Trophoblast cell (in vitro differentiated cells and primary cell): ENCODE measurements at regions not wholly inside any gene's neighbourhood (a gene's known extent, or its start where the extent isn't known, plus 50 kb on each side); places are given as distances from the start of the nearest gene placed in this dataset.

Experiments
- DNase-seq, 2 donors: peaks; one replicate each; pipeline ENCODE4 v3.0.0-alpha.2; 2016
- H2AFZ ChIP-seq: 2 replicates; pipeline ENCODE4 v1.6.1; 2013; ENCODE audit warnings: low read length, moderate library complexity, mild to moderate bottlenecking; ENCODE audit not compliant: insufficient read depth, poor library complexity
- H2AK5ac ChIP-seq: 2 replicates; pipeline ENCODE4 v1.6.1; 2013; ENCODE audit warnings: mild to moderate bottlenecking, low read length
- H2BK120ac ChIP-seq: 2 replicates; pipeline ENCODE4 v1.6.1; 2013; ENCODE audit warnings: low read length, mild to moderate bottlenecking, moderate library complexity; ENCODE audit not compliant: insufficient read depth, poor library complexity
- H2BK12ac ChIP-seq: 2 replicates; pipeline ENCODE4 v1.6.1; 2013; ENCODE audit warnings: mild to moderate bottlenecking, low read length, moderate library complexity
- H2BK5ac ChIP-seq: 2 replicates; pipeline ENCODE4 v1.6.1; 2013; ENCODE audit warnings: low read length, low read depth, moderate library complexity, mild to moderate bottlenecking; ENCODE audit not compliant: poor library complexity
- H3K14ac ChIP-seq: 2 replicates; pipeline ENCODE4 v1.6.1; 2013; ENCODE audit warnings: mild to moderate bottlenecking, low read length
- H3K18ac ChIP-seq: 2 replicates; pipeline ENCODE4 v1.6.1; 2013; ENCODE audit warnings: mild to moderate bottlenecking, low read length
- H3K23ac ChIP-seq: 2 replicates; pipeline ENCODE4 v1.6.1; 2013; ENCODE audit warnings: low read length
- H3K27ac ChIP-seq: 2 replicates; pipeline ENCODE4 v1.5.1; 2013; ENCODE audit warnings: low read depth, mild to moderate bottlenecking, inconsistent platforms, low read length, moderate library complexity
- H3K27me3 ChIP-seq: 2 replicates; pipeline ENCODE4 v1.6.1; 2013; ENCODE audit warnings: inconsistent platforms, mild to moderate bottlenecking, low read length, moderate library complexity; ENCODE audit not compliant: insufficient read depth
- H3K36me3 ChIP-seq, 2 experiments: 1 replicate in 1 of 2; 2 replicates in 1 of 2; pipeline ENCODE4 v1.6.1; 2013; ENCODE audit warnings: low read length in 2 of 2, mild to moderate bottlenecking in 2 of 2, moderate library complexity in 1 of 2; ENCODE audit not compliant: insufficient read depth in 2 of 2, control insufficient read depth in 1 of 2
- H3K4ac ChIP-seq: 2 replicates; pipeline ENCODE4 v1.6.1; 2013; ENCODE audit warnings: low read depth, mild to moderate bottlenecking, low read length, moderate library complexity
- H3K4me1 ChIP-seq, 2 experiments: 1 replicate in 1 of 2; 2 replicates in 1 of 2; pipeline ENCODE4 v1.6.1; 2013; ENCODE audit warnings: low read length in 2 of 2, mild to moderate bottlenecking in 2 of 2, moderate library complexity in 1 of 2; ENCODE audit not compliant: insufficient read depth in 2 of 2, control insufficient read depth in 1 of 2
- H3K4me2 ChIP-seq: 2 replicates; pipeline ENCODE4 v1.6.1; 2013; ENCODE audit warnings: inconsistent platforms, mild to moderate bottlenecking, low read length, moderate library complexity
- H3K4me3 ChIP-seq: 2 replicates; pipeline ENCODE4 v1.5.1; 2013; ENCODE audit warnings: mild to moderate bottlenecking, low read depth, low read length, inconsistent platforms
- H3K79me1 ChIP-seq: one replicate; pipeline ENCODE4 v1.6.1; 2013; ENCODE audit warnings: low read length
- H3K79me2 ChIP-seq: 2 replicates; pipeline ENCODE4 v1.6.1; 2013; ENCODE audit warnings: low read length, mild to moderate bottlenecking; ENCODE audit not compliant: control insufficient read depth, insufficient read depth, poor library complexity
- H3K9ac ChIP-seq: 2 replicates; pipeline ENCODE4 v1.6.1; 2013; ENCODE audit warnings: mild to moderate bottlenecking, low read length
- H3K9me3 ChIP-seq: 2 replicates; pipeline ENCODE4 v1.6.1; 2013; ENCODE audit warnings: low read depth, mild to moderate bottlenecking, control low read depth, inconsistent platforms, low read length; ENCODE audit not compliant: insufficient read depth
- H4K12ac ChIP-seq: 2 replicates; pipeline ENCODE4 v1.6.1; 2013; ENCODE audit warnings: low read depth, mild to moderate bottlenecking, low read length, moderate library complexity
- H4K8ac ChIP-seq: 2 replicates; pipeline ENCODE4 v1.6.1; 2013; ENCODE audit warnings: low read depth, mild to moderate bottlenecking, low read length, moderate library complexity
- H4K91ac ChIP-seq: one replicate; pipeline ENCODE4 v1.6.1; 2013; ENCODE audit warnings: low read depth, mild to moderate bottlenecking, low read length, moderate library complexity
- WGBS: extraction: QIAGEN DNeasy Blood & Tissue Kit; methylation state at CpG from one replicate; pipeline ENCODE4 v1.1.7; 2013; ENCODE audit warnings: missing lambda C conversion rate; ENCODE audit not compliant: insufficient read length, insufficient coverage; ENCODE audit errors: extremely low coverage; 5-methylcytosine and 5-hydroxymethylcytosine counted together

GRCh38 chr6:48615041-48615440, 504.0 kb upstream of the PTCHD4 start:
- Histone ChIP-seq H3K4ac (no peak overlapping the region), H3K18ac (no peak overlapping the region), H3K79me2 (no peaks in the 10 kb centered on the region), H3K4me1 (no peaks in the 10 kb centered on the region), H4K8ac (no peak overlapping the region), H2AFZ (no peak overlapping the region), H2AK5ac (no peak overlapping the region), H2BK12ac (no peak overlapping the region), H3K36me3 (no peaks in the 10 kb centered on the region), H3K14ac (no peak overlapping the region), H3K9ac (no peak overlapping the region), H3K27ac (no peak overlapping the region), H3K4me2 (no peak overlapping the region), H3K79me1 (no peaks in the 10 kb centered on the region), H2BK5ac (no peak overlapping the region), H4K12ac (no peak overlapping the region), H4K91ac (no peak overlapping the region), H2BK120ac (no peak overlapping the region), H3K4me3 (no peak overlapping the region), H3K27me3 (no peaks in the 10 kb centered on the region), H3K9me3 (no peaks in the 10 kb centered on the region), H3K23ac (no peak overlapping the region)
- no CpG with 5 or more reads among the region's 2 CpGs for WGBS
- peak; percentile 27 to 53 for DNase-seq

- no peak overlapping the region for H3K9ac ChIP-seq
- no peaks in the 10 kb centered on the region for H3K27me3 ChIP-seq
- H3K9me3 ChIP-seq, result no peaks in the 10 kb centered on the region
- no peak overlapping the region for H3K14ac ChIP-seq
- no peak overlapping the region for H4K8ac ChIP-seq
- H3K36me3 ChIP-seq, result no peaks in the 10 kb centered on the region
- no peak overlapping the region for H4K12ac ChIP-seq
- no peak overlapping the region for H3K23ac ChIP-seq
- peak; percentile 72 to 84 for DNase-seq
- no peak overlapping the region for H2BK12ac ChIP-seq
- H3K4ac ChIP-seq, result no peak overlapping the region
- WGBS, result no CpG with 5 or more reads among the region's 5 CpGs
- no peaks in the 10 kb centered on the region for H3K79me1 ChIP-seq
- H3K27ac ChIP-seq, result no peak overlapping the region
- no peak overlapping the region for H4K91ac ChIP-seq
- no peak overlapping the region for H3K4me3 ChIP-seq
- no peak overlapping the region for H3K4me2 ChIP-seq
- no peak overlapping the region for H3K18ac ChIP-seq
- no peak overlapping the region for H2BK5ac ChIP-seq
- no peak overlapping the region for H2AK5ac ChIP-seq
- H3K4me1 ChIP-seq, result no peaks in the 10 kb centered on the region
- H2AFZ ChIP-seq, result no peak overlapping the region
- H2BK120ac ChIP-seq, result no peak overlapping the region
- H3K79me2 ChIP-seq, result no peaks in the 10 kb centered on the region
Observed at GRCh38 chr6:48614326-48614725, 503.3 kb upstream of the PTCHD4 start.

- H4K8ac ChIP-seq, result no peak overlapping the region
- no peak overlapping the region for H2BK120ac ChIP-seq
- H3K79me2 ChIP-seq, result no peaks in the 10 kb centered on the region
- H2AFZ ChIP-seq, result no peak overlapping the region
- H3K9ac ChIP-seq, result no peak overlapping the region
- H3K4ac ChIP-seq, result no peak overlapping the region
- no peaks in the 10 kb centered on the region for H3K79me1 ChIP-seq
- no peak overlapping the region for H3K18ac ChIP-seq
- no peak overlapping the region for H2BK5ac ChIP-seq
- H3K27ac ChIP-seq, result no peak overlapping the region
- H2BK12ac ChIP-seq, result no peak overlapping the region
- H3K9me3 ChIP-seq, result no peaks in the 10 kb centered on the region
- H3K4me1 ChIP-seq, result no peaks in the 10 kb centered on the region
- no peak overlapping the region for H3K23ac ChIP-seq
- H3K27me3 ChIP-seq, result no peaks in the 10 kb centered on the region
- no peak overlapping the region for H4K91ac ChIP-seq
- no peak overlapping the region for H2AK5ac ChIP-seq
- DNase-seq, result peak in 1 of 2 donors; percentile 14
- no peak overlapping the region for H3K4me3 ChIP-seq
- H3K14ac ChIP-seq, result no peak overlapping the region
- no peak overlapping the region for H4K12ac ChIP-seq
- no peaks in the 10 kb centered on the region for H3K36me3 ChIP-seq
- no CpG with 5 or more reads among the region's 5 CpGs for WGBS
- H3K4me2 ChIP-seq, result no peak overlapping the region
Observed at GRCh38 chr6:48613231-48613949, 502.4 kb upstream of the PTCHD4 start.

- WGBS, result no CpG with 5 or more reads among the region's 3 CpGs
- DNase-seq, result no peak
- Histone ChIP-seq H3K9me3 (no peaks in the 10 kb centered on the region), H4K12ac (no peak overlapping the region), H3K27ac (no peak overlapping the region), H4K91ac (no peak overlapping the region), H2BK5ac (no peak overlapping the region), H3K79me2 (no peaks in the 10 kb centered on the region), H3K79me1 (no peaks in the 10 kb centered on the region), H3K18ac (no peak overlapping the region), H3K23ac (no peak overlapping the region), H3K14ac (no peak overlapping the region), H3K4me2 (no peak overlapping the region), H3K9ac (no peak overlapping the region), H3K4me3 (no peak overlapping the region), H2BK120ac (no peak overlapping the region), H4K8ac (no peak overlapping the region), H2BK12ac (no peak overlapping the region), H3K4me1 (no peaks in the 10 kb centered on the region), H3K4ac (no peak overlapping the region), H3K36me3 (no peaks in the 10 kb centered on the region), H3K27me3 (no peaks in the 10 kb centered on the region), H2AFZ (no peak overlapping the region), H2AK5ac (no peak overlapping the region)
Observed at GRCh38 chr6:48611332-48611731, 500.3 kb upstream of the PTCHD4 start.
